ENCODE measurements at regions not wholly inside any gene's neighbourhood (a gene's known extent, or its start where the extent isn't known, plus 50 kb on each side); places are given as distances from the start of the nearest gene placed in this dataset.
"Not testable (repeated sequence)": the region's sequence is repeated elsewhere in the genome, so short reads cannot be mapped to it uniquely, and the experiment has no call there.

GRCh38 chr16:29308644-29309546 lies 97.6 kb downstream of the NPIPB11 start:
- Mint-ChIP-seq H3K4me1 (peaks cover 32% of the 10 kb centered on the region), H3K9me3 (no peaks in the 10 kb centered on the region), H3K27me3 (ENCODE audit: low read depth) (no peaks in the 10 kb centered on the region), H3K27ac (ENCODE audit: unreplicated experiment) (no peak overlapping the region), H3K4me3 (no peak overlapping the region), H3K36me3 (ENCODE audit: low read depth) (no peaks in the 10 kb centered on the region)
- no peak for DNase-seq (ENCODE audit: low read depth, low spot score)
- TF ChIP-seq CTCF (conservative IDR thresholded peaks at IDR 0.05), result no peak

DNA sequence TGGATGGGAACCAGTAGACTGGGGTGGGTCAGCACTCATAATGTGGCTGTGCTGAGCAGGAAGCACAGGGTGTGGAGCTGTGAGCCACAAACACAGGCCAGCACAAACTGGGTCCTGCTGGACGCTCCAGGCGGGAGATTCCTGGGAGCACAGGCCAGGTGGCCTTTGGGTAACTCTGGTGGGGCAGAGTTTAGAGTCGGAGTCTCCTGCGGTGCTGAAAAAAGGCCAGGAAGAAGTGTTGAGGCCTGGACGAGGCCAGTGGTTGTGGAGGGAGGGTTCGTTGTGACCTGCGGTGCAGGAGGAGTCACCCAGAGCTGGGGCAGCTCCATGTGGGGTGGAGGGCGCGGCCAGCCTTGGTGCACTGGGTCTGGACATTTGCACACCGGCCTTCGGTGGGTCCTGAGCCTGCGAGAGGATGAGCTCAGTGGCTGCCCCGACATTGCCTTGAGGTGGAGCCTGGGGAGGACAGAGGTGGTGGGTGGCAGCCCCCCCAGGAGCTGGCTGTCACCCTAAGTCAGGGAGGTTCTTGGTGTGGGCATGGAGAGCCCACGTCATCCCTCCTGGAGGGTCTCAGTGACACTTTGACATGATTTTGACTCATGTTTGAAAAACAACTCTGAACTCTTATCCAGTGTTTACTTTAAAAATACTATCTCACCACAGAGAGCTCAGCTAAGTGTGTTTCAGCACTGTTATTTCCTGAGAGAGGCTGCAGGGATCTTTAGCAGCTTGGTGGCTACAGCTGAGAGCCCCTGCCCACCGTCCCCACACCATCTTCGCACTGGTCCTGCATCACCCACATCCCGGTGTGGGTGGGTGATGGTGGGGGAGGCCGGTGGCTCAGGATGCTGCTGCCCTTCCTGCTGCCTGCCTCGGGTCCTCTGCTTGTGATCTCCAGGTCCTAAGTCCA lies 98.7 kb downstream of the NPIPB11 start:
- DNase-seq (ENCODE audit: low read depth, low spot score), result no peak
- Mint-ChIP-seq H3K36me3 (ENCODE audit: low read depth) (no peaks in the 10 kb centered on the region), H3K27me3 (ENCODE audit: low read depth) (no peaks in the 10 kb centered on the region), H3K4me3 (no peak overlapping the region), H3K9me3 (no peaks in the 10 kb centered on the region), H3K4me1 (peaks cover 24% of the 10 kb centered on the region), H3K27ac (ENCODE audit: unreplicated experiment) (peak overlapping the region; percentile 19)
- TF ChIP-seq CTCF (conservative IDR thresholded peaks at IDR 0.05), result no peak

- no peaks in the 10 kb centered on the region for H3K27me3 Mint-ChIP-seq (ENCODE audit: low read depth)
- no peak overlapping the region for H3K4me3 Mint-ChIP-seq
- H3K27ac Mint-ChIP-seq (ENCODE audit: unreplicated experiment), result peak overlapping the region; percentile 19
- peaks cover 22% of the 10 kb centered on the region for H3K4me1 Mint-ChIP-seq
- H3K9me3 Mint-ChIP-seq, result no peaks in the 10 kb centered on the region
- no peak for DNase-seq (ENCODE audit: low read depth, low spot score)
- no peak for TF ChIP-seq CTCF (conservative IDR thresholded peaks at IDR 0.05)
- H3K36me3 Mint-ChIP-seq (ENCODE audit: low read depth), result no peaks in the 10 kb centered on the region
Measured at GRCh38 chr16:29306943-29307597, 99.4 kb downstream of the NPIPB11 start.

DNA sequence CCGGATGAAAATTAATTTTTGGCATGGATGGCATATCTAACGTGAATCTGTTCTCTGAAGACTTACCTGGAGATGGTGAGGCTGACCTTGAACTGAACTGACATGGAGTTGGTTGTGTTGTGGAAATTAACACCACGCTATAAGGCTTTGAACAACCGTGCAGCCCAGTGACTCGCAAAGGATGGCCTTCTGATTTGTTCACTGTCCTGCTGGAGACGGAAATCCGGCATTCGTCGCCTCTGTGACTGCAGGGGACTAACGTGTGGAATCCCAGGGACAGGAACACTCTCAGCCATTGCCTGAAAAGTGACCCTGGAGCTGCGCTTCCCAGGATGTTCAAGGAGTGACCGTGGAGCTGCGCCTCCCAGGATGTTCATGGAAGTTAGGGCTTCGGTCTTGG lies 100.3 kb downstream of the NPIPB11 start:
- Mint-ChIP-seq H3K4me3 (no peak overlapping the region), H3K4me1 (peaks cover 22% of the 10 kb centered on the region), H3K27ac (ENCODE audit: unreplicated experiment) (no peak overlapping the region), H3K9me3 (no peaks in the 10 kb centered on the region), H3K27me3 (ENCODE audit: low read depth) (no peaks in the 10 kb centered on the region), H3K36me3 (ENCODE audit: low read depth) (no peaks in the 10 kb centered on the region)
- no peak for TF ChIP-seq CTCF (conservative IDR thresholded peaks at IDR 0.05)
- no peak for DNase-seq (ENCODE audit: low read depth, low spot score)

DNA sequence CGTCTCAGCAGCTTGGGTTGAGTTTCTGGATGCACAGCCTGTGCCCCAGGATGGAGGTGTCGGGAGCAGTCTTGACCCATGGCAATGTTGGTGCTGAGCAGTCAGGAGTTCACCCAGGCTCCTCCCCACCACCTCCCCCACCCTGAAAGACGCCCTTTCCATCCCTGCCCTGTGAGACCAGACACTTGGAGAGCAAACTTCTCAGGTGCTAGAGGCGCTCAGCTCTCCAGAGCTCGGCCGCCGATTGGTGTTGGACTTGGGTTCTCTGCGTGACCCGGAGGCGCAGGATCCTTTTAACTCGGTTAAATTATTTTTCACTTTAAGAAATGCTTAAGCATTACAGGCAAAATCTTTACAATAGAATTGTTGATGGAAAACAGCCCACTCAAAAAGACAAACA lies 101.5 kb downstream of the NPIPB11 start:
- not testable (repeated sequence) for H3K4me3 Mint-ChIP-seq; H3K36me3 Mint-ChIP-seq (ENCODE audit: low read depth); DNase-seq (ENCODE audit: low read depth, low spot score); H3K27me3 Mint-ChIP-seq (ENCODE audit: low read depth); H3K27ac Mint-ChIP-seq (ENCODE audit: unreplicated experiment); H3K9me3 Mint-ChIP-seq
- peaks cover 24% of the 10 kb centered on the region for H3K4me1 Mint-ChIP-seq

All from neural crest cell (in vitro differentiated cells).